Right lobe of liver (tissue), 4 donors: ENCODE measurements at regions not wholly inside any gene's neighbourhood (a gene's known extent, or its start where the extent isn't known, plus 50 kb on each side); places are given as distances from the start of the nearest gene placed in this dataset.

ENCODE experiments used
- CTCF ChIP-seq, 4 donors: fragments of 200-600 bp in 3 of 4; fragments of 450-650 bp in 1 of 4; IDR thresholded peaks; one replicate each; pipeline versions ENCODE4 v1.5.1 to v1.8.0; 2016 to 2022; ENCODE audit warnings: antibody characterized with exemption in 4 of 4, mild to moderate bottlenecking in 2 of 4
- POLR2A ChIP-seq: fragments of 450-650 bp; IDR thresholded peaks from one replicate; pipeline ENCODE4 v1.6.1; 2017; ENCODE audit warnings: antibody characterized with exemption, mild to moderate bottlenecking
- donor health status: DM: no; HTN: no; CAD: no.
- donor health status: DM: no; HTN: no; CAD: no.
- donor health status: DM: no; HTN: yes; CAD: no.

- TF ChIP-seq CTCF (IDR thresholded peaks at IDR 0.05): no peak
- TF ChIP-seq POLR2A: no peak
Measured at GRCh38 chr6:149138699-149139294, 178.7 kb upstream of the TAB2 start.
